ENCODE measurements at regions not wholly inside any gene's neighbourhood (a gene's known extent, or its start where the extent isn't known, plus 50 kb on each side); places are given as distances from the start of the nearest gene placed in this dataset.
"Not testable (repeated sequence)": the region's sequence is repeated elsewhere in the genome, so short reads cannot be mapped to it uniquely, and the experiment has no call there.

GRCh38 chr4:74545448-74545847 is 100.5 kb downstream of the AREG start:
- DNase-seq, result no peak

GRCh38 chr4:74546057-74546456 is 101.1 kb downstream of the AREG start:
- no peak for DNase-seq

GRCh38 chr4:74547042-74547441 is 102.1 kb downstream of the AREG start:
- DNase-seq, result no peak

DNA sequence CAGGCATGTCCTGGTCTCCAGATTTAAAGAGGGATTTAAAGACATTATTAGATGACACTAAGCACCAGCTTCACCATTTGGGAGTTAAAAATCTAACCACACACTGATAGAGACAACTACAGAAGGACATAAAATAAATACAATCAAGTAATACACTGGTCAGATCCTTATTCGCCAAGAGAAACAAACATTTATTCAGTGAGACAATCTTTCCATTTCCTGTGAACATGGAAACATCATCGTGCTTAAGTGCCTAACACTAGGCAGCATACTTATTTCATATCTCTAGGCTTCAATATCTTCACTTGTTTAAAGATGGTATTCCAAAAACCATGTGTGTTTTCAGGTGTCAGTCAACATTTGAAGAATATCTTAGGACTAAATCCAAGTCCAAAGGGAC is 103.6 kb downstream of the AREG start:
- no peak for DNase-seq

GRCh38 chr4:74549936-74550335 is 105.0 kb downstream of the AREG start:
- DNase-seq, result no peak

GRCh38 chr4:74555231-74555630 is 110.3 kb downstream of the AREG start:
- DNase-seq, result no peak

GRCh38 chr4:74555843-74556242 is 110.9 kb downstream of the AREG start:
- DNase-seq, result no peak

DNA sequence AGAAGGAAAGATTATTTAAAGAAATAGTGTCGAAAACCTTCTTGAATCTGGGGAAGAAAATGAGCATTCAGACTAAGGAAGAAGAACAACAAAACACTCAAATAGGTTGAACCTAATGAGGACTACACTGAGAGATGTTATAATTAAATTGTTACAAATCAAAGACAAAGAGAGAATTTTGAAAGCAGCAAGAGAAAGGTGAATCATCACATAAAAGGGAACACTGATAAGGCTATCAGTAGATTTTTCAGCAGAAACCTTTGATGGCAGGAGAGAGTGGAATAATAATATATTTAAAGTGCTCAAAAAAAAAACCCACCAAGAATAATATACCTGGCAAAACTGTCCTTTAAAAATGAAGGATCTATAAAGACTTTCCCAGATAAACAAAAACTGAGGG is 114.9 kb downstream of the AREG start:
- no peak for DNase-seq

DNA sequence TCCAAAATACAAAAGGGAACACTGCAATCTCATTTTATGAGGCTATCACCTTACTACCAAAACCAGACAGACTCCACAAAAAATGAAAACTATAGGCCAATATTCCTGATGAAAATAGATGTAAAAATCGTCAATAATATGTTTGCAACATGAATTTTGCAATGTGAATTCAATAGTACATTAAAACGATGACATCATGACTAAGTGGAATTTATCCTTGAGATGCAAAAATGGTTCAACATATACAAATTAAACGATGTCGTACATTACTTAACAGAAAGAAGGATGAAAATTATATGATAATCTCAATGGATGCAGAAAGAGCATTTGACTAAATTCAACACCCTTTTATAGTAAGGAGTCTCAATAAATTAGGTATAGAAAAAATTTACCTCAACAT is 123.0 kb downstream of the AREG start:
- no peak for DNase-seq

DNA sequence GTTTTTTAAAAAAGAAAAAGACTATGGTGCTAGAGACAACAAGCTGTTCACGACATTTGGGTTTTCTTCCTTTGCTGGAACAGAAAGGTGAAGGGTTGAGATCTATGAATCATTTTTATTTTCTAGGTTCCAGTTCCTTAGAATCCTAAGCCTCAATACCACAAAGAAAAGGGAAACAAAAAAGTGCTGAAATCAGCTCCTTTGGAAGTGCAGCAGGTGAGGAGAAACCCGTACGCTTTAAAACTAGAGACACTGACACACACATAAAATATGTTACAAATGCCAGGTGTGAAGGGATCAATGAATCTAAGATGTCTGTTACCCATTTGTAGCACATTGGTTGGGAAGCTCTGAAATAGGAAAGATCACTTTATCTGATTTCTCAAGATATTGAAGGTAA is 125.2 kb downstream of the AREG start:
- no peak for DNase-seq

DNA sequence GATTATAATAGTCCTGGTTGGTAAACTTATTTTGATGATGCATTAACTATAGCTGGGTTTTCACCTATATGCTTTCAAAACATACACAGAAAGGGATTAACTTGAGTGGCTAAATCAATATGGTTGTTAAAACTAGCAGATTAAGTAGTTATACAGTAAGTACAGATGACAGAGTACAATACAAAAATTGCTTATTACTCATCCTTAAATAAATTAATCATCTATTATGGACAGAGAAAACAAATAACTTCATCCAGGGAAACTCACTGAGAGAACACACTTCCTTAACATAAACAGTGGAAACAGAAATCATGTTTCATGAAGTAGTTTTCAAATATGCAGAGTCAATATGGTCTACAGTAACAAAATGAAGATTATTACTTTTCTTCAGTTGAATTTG is 133.4 kb downstream of the AREG start:
- no peak for DNase-seq

DNA sequence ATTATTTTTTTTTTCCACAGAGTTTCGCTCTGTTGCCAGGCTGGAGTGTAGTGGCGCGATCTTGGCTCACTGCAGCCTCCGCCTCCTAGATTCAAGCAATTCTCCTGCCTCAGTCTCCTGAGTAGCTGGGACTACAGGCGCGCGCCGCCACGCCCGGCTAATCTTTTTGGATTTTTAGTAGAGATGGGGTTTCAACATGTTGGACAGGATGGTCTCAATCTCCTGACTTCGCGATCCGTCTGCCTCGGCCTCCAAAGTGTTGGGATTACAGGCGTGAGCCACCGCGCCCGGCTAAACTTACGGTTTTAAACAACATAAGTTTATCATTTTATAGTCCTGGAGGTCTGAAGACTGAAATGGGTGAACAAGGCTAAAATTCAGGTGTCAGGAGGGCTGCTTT is 133.9 kb downstream of the AREG start:
- not testable (repeated sequence) for DNase-seq

- no peak for DNase-seq
Measured at GRCh38 chr4:74583089-74583700, 138.3 kb downstream of the AREG start.

DNA sequence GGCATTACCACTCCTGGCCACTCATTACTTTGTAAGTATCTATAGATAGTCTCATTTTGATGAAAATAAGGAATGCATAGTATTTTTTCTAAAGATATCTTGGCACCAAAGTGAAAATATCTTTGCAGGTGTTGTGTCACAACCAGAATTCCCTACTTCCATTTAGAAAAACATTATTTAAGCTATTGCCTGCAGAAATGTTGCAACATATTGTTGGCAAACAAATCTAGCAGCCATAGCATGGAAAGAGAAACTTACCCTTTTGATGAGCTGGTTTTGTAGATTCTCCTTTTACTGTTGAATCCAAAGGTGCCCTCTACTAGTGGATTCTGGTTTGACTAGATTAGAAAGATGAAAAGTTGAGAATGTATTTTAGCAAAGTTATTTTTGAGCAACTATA is 138.8 kb downstream of the AREG start:
- no peak for DNase-seq

- no peak for DNase-seq
Measured at GRCh38 chr4:74588350-74588749, 143.4 kb downstream of the AREG start.

DNA sequence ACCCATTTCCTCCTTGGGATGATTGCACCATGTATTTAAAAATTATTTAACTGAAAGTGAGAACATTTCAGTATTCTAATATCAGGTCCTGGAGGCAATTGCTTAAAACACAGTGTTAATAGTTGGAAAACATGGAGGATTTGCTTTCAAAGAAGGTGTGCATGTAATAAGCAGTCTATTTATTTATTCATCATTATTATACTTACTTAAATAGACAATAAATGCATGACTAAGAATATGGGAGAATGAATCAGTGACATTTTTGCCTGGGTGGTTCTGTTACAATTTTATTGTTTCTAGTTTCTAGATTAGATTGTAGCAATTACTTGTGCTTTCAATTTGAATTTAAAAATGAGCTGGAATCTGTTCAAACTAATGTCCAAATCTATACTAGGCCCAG is 145.5 kb downstream of the AREG start:
- no peak for DNase-seq

- DNase-seq, result no peak
Measured at GRCh38 chr4:74598611-74599325, 153.8 kb downstream of the AREG start.

DNA sequence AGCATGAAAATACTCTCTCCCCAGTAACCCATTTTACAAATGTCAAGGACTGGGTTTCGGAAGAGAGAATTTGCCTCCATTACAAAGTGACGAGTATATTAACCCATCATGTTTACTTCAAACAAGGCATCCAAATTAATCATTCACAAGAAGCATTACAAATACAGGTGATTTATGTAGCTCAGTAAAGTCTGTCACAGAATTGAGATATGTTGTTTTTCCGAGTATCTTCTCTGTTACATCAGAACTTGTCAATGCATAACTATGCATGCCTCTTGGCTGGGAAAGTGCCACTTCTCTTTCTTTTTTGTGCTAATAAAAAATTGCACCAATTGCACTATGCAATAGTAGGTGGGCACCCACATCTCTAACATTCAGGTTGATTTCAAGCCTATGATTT is 158.2 kb downstream of the AREG start:
- DNase-seq, result no peak

DNA sequence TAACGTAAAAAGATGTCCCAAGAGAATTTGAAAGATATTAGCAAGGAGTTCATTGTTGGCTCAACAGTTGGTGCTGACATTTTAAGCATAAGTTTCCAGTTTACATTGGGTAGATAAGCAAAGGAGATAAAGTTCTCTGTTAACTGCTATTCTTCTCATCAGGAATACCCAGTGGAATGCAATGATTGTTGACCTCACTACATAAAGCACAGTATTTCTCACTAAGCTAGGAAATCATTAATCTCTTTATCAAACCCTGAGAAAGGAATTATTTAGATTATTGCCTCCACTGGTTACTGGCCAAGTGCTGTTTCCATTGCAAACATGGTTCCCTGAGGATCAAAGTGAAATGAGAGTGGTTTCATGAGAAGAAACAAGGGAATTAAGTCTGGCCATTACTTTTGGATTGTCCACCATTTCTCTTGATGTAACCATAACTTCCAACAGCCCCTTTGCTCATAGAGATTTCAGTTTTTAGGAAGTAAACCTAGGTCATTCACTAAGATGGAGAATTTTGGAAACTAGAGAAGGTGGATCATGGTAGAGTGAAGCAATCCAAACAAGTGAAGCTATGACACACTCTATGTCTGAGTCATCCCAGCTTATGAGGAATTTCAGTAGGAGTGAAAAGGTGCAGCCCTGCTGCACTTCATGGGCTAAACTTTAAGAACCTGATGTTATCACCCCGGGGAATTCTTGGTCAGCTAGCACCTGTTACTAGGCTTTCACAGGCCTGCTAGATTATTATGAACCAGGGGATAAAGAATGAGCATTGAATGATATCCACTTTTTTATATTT is 163.4 kb downstream of the AREG start:
- DNase-seq, result no peak

DNA sequence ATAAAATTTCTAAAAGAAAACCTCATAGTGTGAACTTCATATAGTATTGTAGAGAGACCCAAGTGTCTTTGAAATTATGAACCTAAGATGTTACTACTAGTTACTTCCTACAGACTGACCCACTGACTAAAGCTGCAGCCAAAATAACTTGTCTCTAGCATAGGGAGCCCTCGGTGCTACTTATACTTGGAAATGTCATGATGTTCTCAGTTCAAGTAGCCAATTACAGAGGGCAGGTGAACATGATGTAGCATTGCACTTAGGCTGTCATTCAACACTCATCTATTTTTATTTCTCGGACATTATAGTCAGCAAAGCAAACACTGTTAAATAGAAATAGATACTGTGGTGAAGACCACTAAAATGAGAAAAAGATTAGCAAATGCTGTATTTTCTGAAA is 165.6 kb downstream of the AREG start:
- DNase-seq, result no peak

DNA sequence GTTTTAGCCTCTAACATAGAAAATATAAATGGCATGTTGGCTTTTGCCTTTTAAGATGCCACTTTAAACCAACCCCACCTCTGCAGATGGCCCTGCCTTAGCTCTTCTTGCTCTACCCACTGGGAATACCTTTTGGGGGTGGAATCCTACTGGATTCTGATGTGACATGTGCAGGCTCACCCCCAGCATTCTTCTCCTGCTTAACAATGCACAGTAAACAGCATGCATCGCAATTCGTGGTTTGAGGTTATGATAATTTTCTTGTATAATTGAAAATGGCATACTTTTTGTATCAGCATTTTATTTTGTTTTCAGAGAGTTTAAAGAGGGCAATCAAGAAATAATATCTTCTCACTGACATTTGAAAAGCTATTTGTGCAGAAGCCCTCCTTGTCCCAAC is 167.9 kb downstream of the AREG start:
- no peak for DNase-seq

DNA sequence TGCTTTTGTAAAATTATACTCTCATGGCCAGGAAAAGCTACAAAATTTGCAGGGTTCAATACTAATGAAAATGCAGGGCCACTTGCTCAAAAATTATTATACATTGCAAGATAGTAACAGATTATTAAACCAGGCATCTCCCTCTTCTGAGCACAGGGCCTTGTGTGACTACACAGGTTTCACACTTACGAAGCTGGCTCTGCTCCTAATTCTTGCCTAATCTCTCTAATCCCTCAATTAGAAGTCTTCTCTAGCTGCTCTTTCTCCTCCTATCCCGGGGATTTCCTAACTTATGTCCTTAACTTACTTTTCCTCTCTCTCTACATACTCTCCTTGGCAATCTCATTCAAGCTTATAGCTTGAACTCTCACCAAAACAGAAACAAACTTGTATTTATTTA is 168.3 kb downstream of the AREG start:
- no peak for DNase-seq

DNA sequence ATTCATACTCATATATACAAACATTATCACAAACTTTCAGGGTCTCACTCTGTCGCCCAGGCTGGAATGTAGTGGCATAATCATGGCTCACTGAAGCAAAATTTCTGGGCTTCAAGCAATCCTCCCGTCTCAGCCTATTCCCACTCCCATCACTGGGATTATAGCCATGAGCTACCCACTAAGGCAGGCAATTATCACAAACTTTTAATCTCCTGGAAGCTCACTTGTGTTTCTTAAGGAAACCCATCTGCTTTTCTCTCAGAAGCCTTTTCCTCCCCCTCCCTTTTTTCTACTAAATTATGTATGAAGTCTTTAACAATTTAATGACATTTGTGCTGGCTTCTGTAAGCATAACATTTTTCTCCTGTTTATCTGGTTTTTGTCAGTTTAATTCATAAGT is 170.5 kb downstream of the AREG start:
- no peak for DNase-seq

- DNase-seq, result no peak
Measured at GRCh38 chr4:74618166-74618565, 173.2 kb downstream of the AREG start.
